Kidney (tissue), 13 donors: ENCODE measurements at regions not wholly inside any gene's neighbourhood (a gene's known extent, or its start where the extent isn't known, plus 50 kb on each side); places are given as distances from the start of the nearest gene placed in this dataset.

Source experiments
- DNase-seq, 5 donors: peaks; one replicate each; pipeline ENCODE4 v3.0.0-alpha.2; 2013 to 2020
- FAIRE-seq: peaks from 2 replicates; lab custom pipeline; 2012; peaks lifted over from hg19 to GRCh38; lab: Jason Lieb, UNC
- H3K27ac ChIP-seq, 2 donors: one replicate each; pipeline ENCODE4 v1.7.0; 2013; ENCODE audit warnings: low read depth in 2 of 2, low read length in 2 of 2, inconsistent platforms in 1 of 2
- H3K27me3 ChIP-seq: one replicate; pipeline ENCODE4 v1.7.1; 2013; ENCODE audit warnings: low read length, inconsistent platforms; ENCODE audit not compliant: control insufficient read depth, insufficient read depth
- H3K36me3 ChIP-seq, 3 donors: one replicate each; pipeline versions ENCODE4 v1.7.0 to v1.7.1; 2013; ENCODE audit warnings: low read length in 3 of 3, control low read depth in 1 of 3, inconsistent platforms in 1 of 3; ENCODE audit not compliant: insufficient read depth in 3 of 3, control insufficient read depth in 2 of 3
- H3K4me1 ChIP-seq, 3 donors: one replicate each; pipeline versions ENCODE4 v1.7.0 to v1.7.1; 2013; ENCODE audit warnings: low read length in 3 of 3, inconsistent platforms in 1 of 3, low read depth in 1 of 3; ENCODE audit not compliant: control insufficient read depth in 2 of 3, insufficient read depth in 2 of 3
- H3K4me3 ChIP-seq, 3 donors: one replicate each; pipeline versions ENCODE4 v1.7.0 to v1.8.1; 2013; ENCODE audit warnings: low read length in 3 of 3, control low read depth in 1 of 3, inconsistent platforms in 1 of 3
- H3K9ac ChIP-seq, 3 donors: one replicate each; pipeline versions ENCODE4 v1.7.0 to v1.7.1; 2013; ENCODE audit warnings: low read length in 3 of 3, control low read depth in 1 of 3, inconsistent platforms in 1 of 3
- H3K9me3 ChIP-seq, 3 donors: one replicate each; pipeline versions ENCODE4 v1.7.0 to v1.7.1; 2013; ENCODE audit warnings: low read length in 3 of 3, control low read depth in 1 of 3, inconsistent platforms in 1 of 3; ENCODE audit not compliant: control insufficient read depth in 2 of 3, insufficient read depth in 1 of 3
- intact Hi-C: fragments of 100-400 bp; cut with DNase I; formaldehyde crosslinking; loops from one replicate; pipeline ENCODE4 v1.11.1; 2022
- TF ChIP-seq, protein P1 (sequence below): IDR thresholded peaks from 3 replicates; pipeline ENCODE4 v1.5.1; 2012; ENCODE audit warnings: mild to moderate bottlenecking, moderate library complexity, borderline replicate concordance; ENCODE audit not compliant: insufficient read depth; ENCODE audit errors: extremely low read depth
- donor health status: control.
- donor health status: control.
- donor health status: control.
- donor health status: control.
- donor health status: control.
- donor health status: DM: yes; HTN: yes; CAD: no.
- donor health status: Normal renal cell carcinoma (clear cell type).

DNA sequence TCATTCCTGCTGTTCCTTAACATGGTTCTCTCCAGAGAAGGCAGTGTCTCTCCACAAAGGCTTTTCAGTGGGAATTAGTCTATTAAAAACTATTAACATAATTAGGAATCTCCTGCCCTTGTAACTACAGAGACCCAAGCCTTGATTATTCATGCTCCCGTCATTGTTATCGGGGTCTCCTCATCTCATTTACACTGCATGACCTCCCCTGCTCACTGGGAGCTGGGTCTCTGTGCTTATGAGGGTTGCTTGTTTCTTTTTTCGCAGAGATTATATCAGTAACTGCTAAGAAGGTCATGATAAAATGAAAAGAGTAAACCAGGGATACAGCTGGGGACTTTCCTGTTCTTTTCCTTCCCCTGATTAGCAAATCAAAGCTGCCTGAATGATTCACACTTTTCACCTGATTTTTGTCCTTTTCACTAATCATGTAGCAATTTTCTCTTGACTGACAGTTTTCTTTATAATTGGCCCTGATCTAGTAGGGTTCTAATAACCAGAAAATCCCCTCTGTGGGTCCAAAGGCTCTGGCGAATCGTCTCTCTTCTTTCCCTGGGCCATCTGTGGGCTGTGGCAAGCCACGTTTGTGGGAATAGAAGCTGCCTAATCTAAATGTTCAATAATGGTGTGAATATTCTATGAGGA is 116.5 kb upstream of the BARHL2 start:
- H3K4me3 ChIP-seq, result no peak overlapping the region
- H3K27me3 ChIP-seq, result peaks cover 88% of the 10 kb centered on the region
- H3K4me1 ChIP-seq, result peaks cover 0 to 5% (median 3%) of the 10 kb centered on the region in 3 donors
- TF ChIP-seq, protein P1, sequence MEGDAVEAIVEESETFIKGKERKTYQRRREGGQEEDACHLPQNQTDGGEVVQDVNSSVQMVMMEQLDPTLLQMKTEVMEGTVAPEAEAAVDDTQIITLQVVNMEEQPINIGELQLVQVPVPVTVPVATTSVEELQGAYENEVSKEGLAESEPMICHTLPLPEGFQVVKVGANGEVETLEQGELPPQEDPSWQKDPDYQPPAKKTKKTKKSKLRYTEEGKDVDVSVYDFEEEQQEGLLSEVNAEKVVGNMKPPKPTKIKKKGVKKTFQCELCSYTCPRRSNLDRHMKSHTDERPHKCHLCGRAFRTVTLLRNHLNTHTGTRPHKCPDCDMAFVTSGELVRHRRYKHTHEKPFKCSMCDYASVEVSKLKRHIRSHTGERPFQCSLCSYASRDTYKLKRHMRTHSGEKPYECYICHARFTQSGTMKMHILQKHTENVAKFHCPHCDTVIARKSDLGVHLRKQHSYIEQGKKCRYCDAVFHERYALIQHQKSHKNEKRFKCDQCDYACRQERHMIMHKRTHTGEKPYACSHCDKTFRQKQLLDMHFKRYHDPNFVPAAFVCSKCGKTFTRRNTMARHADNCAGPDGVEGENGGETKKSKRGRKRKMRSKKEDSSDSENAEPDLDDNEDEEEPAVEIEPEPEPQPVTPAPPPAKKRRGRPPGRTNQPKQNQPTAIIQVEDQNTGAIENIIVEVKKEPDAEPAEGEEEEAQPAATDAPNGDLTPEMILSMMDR, result no peak
- H3K36me3 ChIP-seq, result no peaks in the 10 kb centered on the region
- H3K27ac ChIP-seq, result no peak overlapping the region
- intact Hi-C loops, result no loop called here
- DNase-seq, result no peak
- no peak overlapping the region for H3K9ac ChIP-seq
- H3K9me3 ChIP-seq, result no peaks in the 10 kb centered on the region
- FAIRE-seq, result no peak

DNA sequence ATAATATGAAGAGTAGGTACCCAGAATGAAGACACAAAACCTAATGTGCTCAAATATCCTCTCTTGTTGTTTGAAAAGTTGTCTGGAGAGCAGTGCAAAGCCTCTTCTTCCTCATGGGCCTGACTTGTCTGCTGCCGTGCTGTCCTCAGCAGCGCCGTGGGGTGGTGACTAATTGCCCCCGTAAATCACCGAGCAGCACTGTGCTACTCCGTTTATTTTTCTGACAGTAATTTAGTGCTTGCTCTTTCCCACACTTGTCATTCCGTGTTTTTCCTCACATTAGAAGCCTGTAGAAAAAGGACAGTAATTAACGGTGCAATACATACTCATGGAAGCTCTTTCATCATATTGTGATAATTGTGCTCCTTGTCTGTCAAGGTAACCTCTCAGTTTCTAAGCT is 114.8 kb upstream of the BARHL2 start:
- Histone ChIP-seq H3K27ac (no peak overlapping the region), H3K9ac (no peak overlapping the region), H3K36me3 (no peaks in the 10 kb centered on the region), H3K4me3 (no peak overlapping the region), H3K9me3 (no peaks in the 10 kb centered on the region), H3K27me3 (peaks cover 80% of the 10 kb centered on the region), H3K4me1 (peaks cover 0 to 5% (median 3%) of the 10 kb centered on the region in 3 donors)
- intact Hi-C loops, result no loop called here
- TF ChIP-seq, protein P1, result no peak
- DNase-seq, result no peak
- no peak for FAIRE-seq

DNA sequence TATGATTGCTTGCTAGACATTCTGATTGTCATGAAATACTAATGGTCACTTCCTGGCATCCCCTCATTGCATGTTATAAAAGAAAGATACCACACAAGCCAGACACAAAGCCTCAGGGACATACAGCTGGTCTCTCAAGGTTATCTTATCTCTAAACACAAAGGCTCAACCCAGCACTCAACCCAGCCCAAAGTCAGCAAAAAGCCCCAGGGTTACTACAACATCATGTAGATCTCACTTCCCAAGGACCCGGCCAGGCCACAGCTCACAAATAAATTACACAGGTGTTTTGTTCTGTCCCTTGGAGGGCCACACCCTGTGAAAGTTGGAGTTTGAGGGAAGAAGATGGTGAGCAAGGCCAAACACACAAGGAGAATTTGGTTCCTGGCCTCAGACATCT is 109.7 kb upstream of the BARHL2 start:
- Histone ChIP-seq H3K4me1 (no peaks in the 10 kb centered on the region), H3K9me3 (no peaks in the 10 kb centered on the region), H3K4me3 (no peak overlapping the region), H3K9ac (no peak overlapping the region), H3K27ac (no peak overlapping the region), H3K36me3 (no peaks in the 10 kb centered on the region), H3K27me3 (peaks cover 33% of the 10 kb centered on the region)
- TF ChIP-seq, protein P1, result no peak
- no peak for FAIRE-seq
- no peak for DNase-seq
- intact Hi-C loops, result no loop called here

DNA sequence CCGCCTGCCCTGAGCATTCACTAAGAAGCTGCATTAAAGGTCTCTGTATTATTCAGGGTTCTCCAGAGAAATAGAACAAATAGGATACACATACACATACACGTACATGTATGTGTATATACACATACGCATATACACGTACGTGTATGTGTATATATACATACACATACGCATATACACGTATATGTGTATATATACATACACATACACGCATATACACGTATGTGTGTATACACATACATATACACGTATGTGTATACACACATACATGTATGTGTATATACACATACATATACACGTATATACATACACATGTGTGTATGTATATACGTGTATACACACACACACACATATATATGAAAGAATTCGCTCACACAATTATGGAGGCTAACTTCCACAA is 108.9 kb upstream of the BARHL2 start:
- TF ChIP-seq, protein P1, result no peak
- DNase-seq (no peak), FAIRE-seq (no peak)
- H3K36me3 ChIP-seq, result no peaks in the 10 kb centered on the region
- H3K9ac ChIP-seq, result no peak overlapping the region
- intact Hi-C loops, result no loop called here
- no peaks in the 10 kb centered on the region for H3K4me1 ChIP-seq
- H3K9me3 ChIP-seq, result no peaks in the 10 kb centered on the region
- H3K4me3 ChIP-seq, result no peak overlapping the region
- peaks cover 25% of the 10 kb centered on the region for H3K27me3 ChIP-seq
- H3K27ac ChIP-seq, result no peak overlapping the region
